HG03469 (cell line): ENCODE measurements at regions not wholly inside any gene's neighbourhood (a gene's known extent, or its start where the extent isn't known, plus 50 kb on each side); places are given as distances from the start of the nearest gene placed in this dataset.

Experiments
- ATAC-seq: cut with Tn5 transposase; IDR thresholded peaks from one replicate; pipeline ENCODE4 v1.9.1; 2021; ENCODE audit warnings: mild to moderate bottlenecking, moderate library complexity, moderate number of reproducible peaks; ENCODE audit not compliant: unreplicated experiment

GRCh38 chr9:16304301-16304700, 566.2 kb downstream of the BNC2 start:
- ATAC-seq: no peak

GRCh38 chr9:16306586-16306985, 563.9 kb downstream of the BNC2 start:
- ATAC-seq: no peak

GRCh38 chr9:16307626-16308195, 562.8 kb downstream of the BNC2 start:
- ATAC-seq: no peak

- ATAC-seq: no peak
These were observed 561.8 kb downstream of the BNC2 start for GRCh38 chr9:16308645-16309044.

- no peak for ATAC-seq
These were observed 561.4 kb downstream of the BNC2 start for GRCh38 chr9:16309082-16309468.

- no peak for ATAC-seq
These were observed 560.8 kb downstream of the BNC2 start for GRCh38 chr9:16309469-16310271.

GRCh38 chr9:16310278-16311110, 560.0 kb downstream of the BNC2 start:
- no peak for ATAC-seq

- ATAC-seq: no peak
These were observed 558.4 kb downstream of the BNC2 start for GRCh38 chr9:16312116-16312515.

GRCh38 chr9:16312962-16313546, 557.4 kb downstream of the BNC2 start:
- ATAC-seq: no peak

GRCh38 chr9:16314476-16314875, 556.0 kb downstream of the BNC2 start:
- ATAC-seq: no peak

- ATAC-seq: no peak
These were observed 554.8 kb downstream of the BNC2 start for GRCh38 chr9:16315720-16316119.

GRCh38 chr9:16316456-16316855, 554.0 kb downstream of the BNC2 start:
- ATAC-seq: no peak

GRCh38 chr9:16316911-16317817, 553.3 kb downstream of the BNC2 start:
- no peak for ATAC-seq

GRCh38 chr9:16318516-16319060, 551.9 kb downstream of the BNC2 start:
- no peak for ATAC-seq

GRCh38 chr9:16319646-16320045, 550.8 kb downstream of the BNC2 start:
- no peak for ATAC-seq

- no peak for ATAC-seq
These were observed 550.0 kb downstream of the BNC2 start for GRCh38 chr9:16320338-16320902.

- ATAC-seq: no peak
These were observed 548.9 kb downstream of the BNC2 start for GRCh38 chr9:16321461-16322119.

GRCh38 chr9:16322849-16323248, 547.6 kb downstream of the BNC2 start:
- ATAC-seq: no peak

- no peak for ATAC-seq
These were observed 544.5 kb downstream of the BNC2 start for GRCh38 chr9:16325966-16326365.
